Parathyroid adenoma (tissue), 2 donors: ENCODE measurements at regions not wholly inside any gene's neighbourhood (a gene's known extent, or its start where the extent isn't known, plus 50 kb on each side); places are given as distances from the start of the nearest gene placed in this dataset.

Experiments
- H2AFZ ChIP-seq: fragments of 300-600 bp; sonication (generic); one replicate; pipeline ENCODE4 v1.7.0; 2017; ENCODE audit warnings: antibody characterized with exemption, mild to moderate bottlenecking
- H3K27ac ChIP-seq: fragments of 300-600 bp; sonication (generic); one replicate; pipeline ENCODE4 v1.7.0; 2017
- H3K27me3 ChIP-seq: fragments of 300-600 bp; sonication (generic); one replicate; pipeline ENCODE4 v1.7.0; 2017; ENCODE audit warnings: low read length; ENCODE audit not compliant: control insufficient read depth, insufficient read depth
- H3K36me3 ChIP-seq: fragments of 300-600 bp; sonication (generic); one replicate; pipeline ENCODE4 v1.7.0; 2017; ENCODE audit warnings: low read length; ENCODE audit not compliant: control insufficient read depth, insufficient read depth
- H3K4me1 ChIP-seq: fragments of 300-600 bp; sonication (generic); one replicate; pipeline ENCODE4 v1.7.0; 2017; ENCODE audit warnings: control low read depth
- H3K4me2 ChIP-seq: fragments of 300-600 bp; sonication (generic); one replicate; pipeline ENCODE4 v1.7.0; 2017; ENCODE audit warnings: low read length
- H3K4me3 ChIP-seq: fragments of 300-600 bp; sonication (generic); one replicate; pipeline ENCODE4 v1.7.0; 2017; ENCODE audit warnings: low read depth, low read length
- H3K79me2 ChIP-seq: fragments of 300-600 bp; sonication (generic); one replicate; pipeline ENCODE4 v1.7.0; 2017; ENCODE audit warnings: control low read depth
- H3K9ac ChIP-seq: fragments of 300-600 bp; sonication (generic); one replicate; pipeline ENCODE4 v1.7.0; 2017; ENCODE audit warnings: mild to moderate bottlenecking
- H3K9me3 ChIP-seq: fragments of 300-600 bp; sonication (generic); one replicate; pipeline ENCODE4 v1.7.0; 2017; ENCODE audit warnings: low read length; ENCODE audit not compliant: control insufficient read depth
- TF ChIP-seq, protein P1 (sequence below): fragments of 300-600 bp; sonication (generic); IDR thresholded peaks from one replicate; pipeline ENCODE4 v1.7.0; 2017; ENCODE audit warnings: antibody characterized with exemption, mild to moderate bottlenecking
- donor health status: primary hyperparathyroidism.

DNA sequence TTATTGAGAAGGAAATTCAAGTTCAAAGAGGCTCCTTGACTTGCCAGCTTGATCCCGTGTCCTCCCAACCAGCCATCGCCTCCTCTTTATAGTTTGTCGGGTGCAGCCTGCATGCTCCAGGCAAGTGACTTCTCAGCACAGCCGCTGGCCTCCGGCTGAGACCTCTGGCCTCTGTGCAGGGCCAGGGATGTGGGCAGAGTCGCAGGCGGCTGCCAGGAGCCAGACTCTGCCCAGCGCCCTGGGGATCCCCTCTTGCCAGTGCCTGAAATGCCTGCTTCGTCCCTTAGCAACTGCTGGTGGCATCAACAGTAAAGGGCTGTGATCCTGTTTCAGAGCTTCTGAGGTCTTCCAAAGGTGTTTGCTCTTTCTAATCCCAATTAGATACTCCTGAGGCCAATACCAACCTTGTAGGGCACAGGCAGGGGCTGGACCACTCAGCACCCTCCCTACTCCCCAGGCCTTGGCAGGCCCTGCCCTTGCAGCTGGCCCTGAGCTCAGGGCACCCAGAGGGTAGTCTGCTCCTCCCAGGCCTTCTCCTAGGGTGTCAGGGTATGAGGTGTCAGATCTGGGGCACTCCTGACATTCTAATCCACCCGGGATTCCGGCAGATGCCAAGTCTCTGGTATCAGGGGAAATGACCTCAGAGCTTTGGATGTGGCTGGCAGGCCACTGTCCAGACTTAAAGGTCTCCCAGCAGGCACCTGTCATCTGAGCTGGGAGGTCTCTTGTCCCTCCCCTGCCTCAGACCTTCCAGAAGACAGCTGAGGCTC lies 68.0 kb upstream of the SIAH1 start:
- H2AFZ ChIP-seq = no peak overlapping the region
- no peaks in the 10 kb centered on the region for H3K36me3 ChIP-seq
- H3K4me3 ChIP-seq = no peak overlapping the region
- TF ChIP-seq, protein P1, sequence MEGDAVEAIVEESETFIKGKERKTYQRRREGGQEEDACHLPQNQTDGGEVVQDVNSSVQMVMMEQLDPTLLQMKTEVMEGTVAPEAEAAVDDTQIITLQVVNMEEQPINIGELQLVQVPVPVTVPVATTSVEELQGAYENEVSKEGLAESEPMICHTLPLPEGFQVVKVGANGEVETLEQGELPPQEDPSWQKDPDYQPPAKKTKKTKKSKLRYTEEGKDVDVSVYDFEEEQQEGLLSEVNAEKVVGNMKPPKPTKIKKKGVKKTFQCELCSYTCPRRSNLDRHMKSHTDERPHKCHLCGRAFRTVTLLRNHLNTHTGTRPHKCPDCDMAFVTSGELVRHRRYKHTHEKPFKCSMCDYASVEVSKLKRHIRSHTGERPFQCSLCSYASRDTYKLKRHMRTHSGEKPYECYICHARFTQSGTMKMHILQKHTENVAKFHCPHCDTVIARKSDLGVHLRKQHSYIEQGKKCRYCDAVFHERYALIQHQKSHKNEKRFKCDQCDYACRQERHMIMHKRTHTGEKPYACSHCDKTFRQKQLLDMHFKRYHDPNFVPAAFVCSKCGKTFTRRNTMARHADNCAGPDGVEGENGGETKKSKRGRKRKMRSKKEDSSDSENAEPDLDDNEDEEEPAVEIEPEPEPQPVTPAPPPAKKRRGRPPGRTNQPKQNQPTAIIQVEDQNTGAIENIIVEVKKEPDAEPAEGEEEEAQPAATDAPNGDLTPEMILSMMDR = no peak
- no peak overlapping the region for H3K27ac ChIP-seq
- H3K27me3 ChIP-seq = no peaks in the 10 kb centered on the region
- no peak overlapping the region for H3K9ac ChIP-seq
- H3K79me2 ChIP-seq = no peaks in the 10 kb centered on the region
- no peak overlapping the region for H3K4me2 ChIP-seq
- no peaks in the 10 kb centered on the region for H3K4me1 ChIP-seq
- no peaks in the 10 kb centered on the region for H3K9me3 ChIP-seq

DNA sequence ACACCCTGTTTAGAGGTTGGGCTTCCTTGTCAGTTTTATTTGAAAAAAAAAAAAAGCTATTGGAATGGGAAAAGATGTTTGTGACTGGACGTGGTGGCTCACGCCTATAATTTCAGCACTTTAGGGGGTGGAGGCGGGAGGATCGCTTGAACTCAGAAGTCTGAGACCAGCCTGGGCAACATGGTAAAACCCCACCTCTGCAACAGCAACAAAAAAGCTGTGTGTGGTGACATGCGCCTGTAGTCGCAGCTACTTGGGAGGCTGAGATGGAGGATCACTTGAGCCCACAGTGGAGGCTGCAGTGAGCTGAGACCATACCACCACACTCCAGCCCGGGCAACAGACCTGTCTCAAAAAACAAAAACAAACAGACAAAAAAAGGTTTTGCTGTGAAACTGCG lies 66.1 kb upstream of the SIAH1 start:
- Histone ChIP-seq H3K4me3 (no peak overlapping the region), H2AFZ (no peak overlapping the region), H3K9me3 (no peaks in the 10 kb centered on the region), H3K27me3 (no peaks in the 10 kb centered on the region), H3K36me3 (no peaks in the 10 kb centered on the region), H3K27ac (no peak overlapping the region), H3K4me2 (no peak overlapping the region), H3K79me2 (no peaks in the 10 kb centered on the region), H3K4me1 (no peaks in the 10 kb centered on the region), H3K9ac (no peak overlapping the region)
- TF ChIP-seq, protein P1 = no peak

DNA sequence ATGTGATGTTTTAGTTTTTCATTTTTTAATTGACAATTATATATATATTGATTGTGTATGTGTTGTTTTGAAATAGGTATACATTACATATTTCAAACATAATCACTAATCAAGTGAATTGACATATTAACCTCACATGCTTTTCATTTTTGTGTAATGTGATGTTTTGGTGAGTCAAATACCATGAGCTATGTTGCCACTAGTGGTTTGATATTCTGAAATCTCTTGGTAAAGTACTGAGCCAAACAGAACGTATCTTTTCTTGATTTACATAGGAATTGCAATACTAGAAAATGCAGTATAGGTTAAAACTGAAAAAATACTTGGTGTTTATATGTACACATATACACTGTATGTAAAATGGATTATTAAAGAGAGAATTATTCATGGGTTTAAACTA lies 65.2 kb upstream of the SIAH1 start:
- H3K27me3 ChIP-seq = no peaks in the 10 kb centered on the region
- H2AFZ ChIP-seq = no peak overlapping the region
- TF ChIP-seq, protein P1 = no peak
- H3K4me2 ChIP-seq = no peak overlapping the region
- H3K4me3 ChIP-seq = no peak overlapping the region
- H3K9ac ChIP-seq = no peak overlapping the region
- H3K79me2 ChIP-seq = no peaks in the 10 kb centered on the region
- no peaks in the 10 kb centered on the region for H3K9me3 ChIP-seq
- no peaks in the 10 kb centered on the region for H3K4me1 ChIP-seq
- H3K27ac ChIP-seq = no peak overlapping the region
- H3K36me3 ChIP-seq = no peaks in the 10 kb centered on the region

DNA sequence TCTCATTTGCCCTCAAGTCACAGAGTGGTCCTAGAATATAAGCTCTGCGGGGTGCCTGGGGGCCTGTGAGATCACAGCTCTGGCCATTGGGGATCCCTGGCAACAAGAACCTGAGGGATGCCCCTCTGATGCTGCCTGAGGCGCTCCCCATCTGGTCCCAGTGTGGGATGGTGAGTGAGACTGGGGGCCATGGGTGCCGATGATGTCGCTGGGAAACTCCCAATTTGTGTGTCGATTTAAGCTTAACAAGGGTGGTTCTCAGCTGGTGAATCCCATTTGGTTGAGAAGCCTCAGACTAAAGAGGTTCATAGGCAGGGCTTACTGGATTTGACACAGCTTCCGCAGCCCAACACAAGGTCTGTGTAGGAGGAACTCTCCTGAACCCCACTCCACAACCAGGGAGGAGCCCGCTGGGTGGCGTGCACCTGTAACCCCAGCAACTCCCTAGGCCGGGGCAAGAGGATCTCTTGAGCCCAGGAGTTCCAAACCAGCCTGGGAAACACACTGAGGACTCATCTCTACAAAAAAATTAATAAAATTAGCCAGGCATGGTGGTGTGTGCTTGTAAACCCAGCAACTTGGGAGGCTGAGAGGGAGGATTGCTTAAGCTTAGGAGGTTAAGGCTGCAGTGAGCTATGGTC lies 63.7 kb upstream of the SIAH1 start:
- TF ChIP-seq, protein P1 = no peak
- Histone ChIP-seq H3K4me3 (no peak overlapping the region), H3K4me2 (no peak overlapping the region), H3K4me1 (no peaks in the 10 kb centered on the region), H3K36me3 (no peaks in the 10 kb centered on the region), H2AFZ (no peak overlapping the region), H3K27me3 (no peaks in the 10 kb centered on the region), H3K9ac (no peak overlapping the region), H3K79me2 (no peaks in the 10 kb centered on the region), H3K27ac (no peak overlapping the region), H3K9me3 (no peaks in the 10 kb centered on the region)
